ENCODE measurements at regions not wholly inside any gene's neighbourhood (a gene's known extent, or its start where the extent isn't known, plus 50 kb on each side); places are given as distances from the start of the nearest gene placed in this dataset.

GRCh38 chr2:193738892-193739291 lies 1544.2 kb upstream of the TMEFF2 start:
- no peak for DNase-seq (ENCODE audit: low read depth in 3 of 3, low spot score in 2 of 3)

- DNase-seq (ENCODE audit: low read depth in 3 of 3, low spot score in 2 of 3) = no peak
Measured at GRCh38 chr2:193712912-193713311, 1518.2 kb upstream of the TMEFF2 start.

GRCh38 chr2:193703411-193703810 lies 1508.7 kb upstream of the TMEFF2 start:
- no peak for DNase-seq (ENCODE audit: low read depth in 3 of 3, low spot score in 2 of 3)

GRCh38 chr2:193701484-193701883 lies 1506.8 kb upstream of the TMEFF2 start:
- DNase-seq (ENCODE audit: low read depth in 3 of 3, low spot score in 2 of 3) = no peak

GRCh38 chr2:193695367-193695766 lies 1500.6 kb upstream of the TMEFF2 start:
- no peak for DNase-seq (ENCODE audit: low read depth in 3 of 3, low spot score in 2 of 3)

GRCh38 chr2:193693758-193694157 lies 1499.0 kb upstream of the TMEFF2 start:
- DNase-seq (ENCODE audit: low read depth in 3 of 3, low spot score in 2 of 3) = no peak

GRCh38 chr2:193690572-193690971 lies 1495.8 kb upstream of the TMEFF2 start:
- no peak for DNase-seq (ENCODE audit: low read depth in 3 of 3, low spot score in 2 of 3)

GRCh38 chr2:193687195-193687594 lies 1492.5 kb upstream of the TMEFF2 start:
- DNase-seq (ENCODE audit: low read depth in 3 of 3, low spot score in 2 of 3) = no peak

- no peak for DNase-seq (ENCODE audit: low read depth in 3 of 3, low spot score in 2 of 3)
Measured at GRCh38 chr2:193679847-193680246, 1485.1 kb upstream of the TMEFF2 start.

GRCh38 chr2:193670478-193670877 lies 1475.7 kb upstream of the TMEFF2 start:
- DNase-seq (ENCODE audit: low read depth in 3 of 3, low spot score in 2 of 3) = no peak

- no peak for DNase-seq (ENCODE audit: low read depth in 3 of 3, low spot score in 2 of 3)
Measured at GRCh38 chr2:193668557-193669323, 1474.0 kb upstream of the TMEFF2 start.

GRCh38 chr2:193627927-193628272 lies 1433.2 kb upstream of the TMEFF2 start:
- DNase-seq (ENCODE audit: low read depth in 3 of 3, low spot score in 2 of 3) = no peak

GRCh38 chr2:193627187-193627926 lies 1432.6 kb upstream of the TMEFF2 start:
- no peak for DNase-seq (ENCODE audit: low read depth in 3 of 3, low spot score in 2 of 3)

- DNase-seq (ENCODE audit: low read depth in 3 of 3, low spot score in 2 of 3) = no peak
Measured at GRCh38 chr2:193608451-193608850, 1413.7 kb upstream of the TMEFF2 start.

- no peak for DNase-seq (ENCODE audit: low read depth in 3 of 3, low spot score in 2 of 3)
Measured at GRCh38 chr2:193590831-193591230, 1396.1 kb upstream of the TMEFF2 start.

- DNase-seq (ENCODE audit: low read depth in 3 of 3, low spot score in 2 of 3) = no peak
Measured at GRCh38 chr2:193584522-193584938, 1389.8 kb upstream of the TMEFF2 start.

- DNase-seq (ENCODE audit: low read depth in 3 of 3, low spot score in 2 of 3) = no peak
Measured at GRCh38 chr2:193583638-193584400, 1389.1 kb upstream of the TMEFF2 start.

- DNase-seq (ENCODE audit: low read depth in 3 of 3, low spot score in 2 of 3) = no peak
Measured at GRCh38 chr2:193581807-193582206, 1387.1 kb upstream of the TMEFF2 start.

- no peak for DNase-seq (ENCODE audit: low read depth in 3 of 3, low spot score in 2 of 3)
Measured at GRCh38 chr2:193580176-193580950, 1385.6 kb upstream of the TMEFF2 start.

GRCh38 chr2:193566886-193567285 lies 1372.2 kb upstream of the TMEFF2 start:
- DNase-seq (ENCODE audit: low read depth in 3 of 3, low spot score in 2 of 3) = no peak

- DNase-seq (ENCODE audit: low read depth in 3 of 3, low spot score in 2 of 3) = no peak
Measured at GRCh38 chr2:193566276-193566675, 1371.5 kb upstream of the TMEFF2 start.
